ENCODE measurements at regions not wholly inside any gene's neighbourhood (a gene's known extent, or its start where the extent isn't known, plus 50 kb on each side); places are given as distances from the start of the nearest gene placed in this dataset.

DNA sequence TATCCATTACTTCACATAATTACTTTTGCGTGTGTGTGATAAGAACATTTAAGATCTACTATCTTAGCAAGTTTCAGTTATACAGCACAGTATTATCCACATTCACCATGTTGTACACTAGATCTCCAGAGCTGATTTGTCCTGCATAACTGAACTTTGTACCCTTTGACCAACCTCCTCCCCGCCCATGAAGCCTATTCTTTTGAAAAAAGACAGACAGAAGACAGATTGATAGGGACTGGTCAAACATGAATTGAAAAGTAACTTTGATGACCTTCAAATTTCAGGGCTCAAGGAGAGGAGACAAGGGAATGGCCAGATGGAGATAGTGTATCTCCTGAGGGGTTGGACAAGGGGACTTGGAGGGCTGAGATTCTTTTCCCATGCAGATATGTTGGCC lies 96.3 kb downstream of the CMC2 start:
- TF ChIP-seq, protein P1, sequence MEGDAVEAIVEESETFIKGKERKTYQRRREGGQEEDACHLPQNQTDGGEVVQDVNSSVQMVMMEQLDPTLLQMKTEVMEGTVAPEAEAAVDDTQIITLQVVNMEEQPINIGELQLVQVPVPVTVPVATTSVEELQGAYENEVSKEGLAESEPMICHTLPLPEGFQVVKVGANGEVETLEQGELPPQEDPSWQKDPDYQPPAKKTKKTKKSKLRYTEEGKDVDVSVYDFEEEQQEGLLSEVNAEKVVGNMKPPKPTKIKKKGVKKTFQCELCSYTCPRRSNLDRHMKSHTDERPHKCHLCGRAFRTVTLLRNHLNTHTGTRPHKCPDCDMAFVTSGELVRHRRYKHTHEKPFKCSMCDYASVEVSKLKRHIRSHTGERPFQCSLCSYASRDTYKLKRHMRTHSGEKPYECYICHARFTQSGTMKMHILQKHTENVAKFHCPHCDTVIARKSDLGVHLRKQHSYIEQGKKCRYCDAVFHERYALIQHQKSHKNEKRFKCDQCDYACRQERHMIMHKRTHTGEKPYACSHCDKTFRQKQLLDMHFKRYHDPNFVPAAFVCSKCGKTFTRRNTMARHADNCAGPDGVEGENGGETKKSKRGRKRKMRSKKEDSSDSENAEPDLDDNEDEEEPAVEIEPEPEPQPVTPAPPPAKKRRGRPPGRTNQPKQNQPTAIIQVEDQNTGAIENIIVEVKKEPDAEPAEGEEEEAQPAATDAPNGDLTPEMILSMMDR (optimal IDR thresholded peaks at IDR 0.05 in 1 of 3, IDR thresholded peaks at IDR 0.05 in 1 of 3, conservative IDR thresholded peaks at IDR 0.05 in 1 of 3; ENCODE audit: extremely low read depth in 1 of 3, insufficient read depth in 2 of 3, low read length in 3 of 3): no peak
- TF ChIP-seq EZH2 (IDR thresholded peaks at IDR 0.05; ENCODE audit: low read length): no peak
